ENCODE measurements at regions not wholly inside any gene's neighbourhood (a gene's known extent, or its start where the extent isn't known, plus 50 kb on each side); places are given as distances from the start of the nearest gene placed in this dataset.
A peak's percentile ranks its signal among the peaks of the same experiment; 100 is the strongest.

DNA sequence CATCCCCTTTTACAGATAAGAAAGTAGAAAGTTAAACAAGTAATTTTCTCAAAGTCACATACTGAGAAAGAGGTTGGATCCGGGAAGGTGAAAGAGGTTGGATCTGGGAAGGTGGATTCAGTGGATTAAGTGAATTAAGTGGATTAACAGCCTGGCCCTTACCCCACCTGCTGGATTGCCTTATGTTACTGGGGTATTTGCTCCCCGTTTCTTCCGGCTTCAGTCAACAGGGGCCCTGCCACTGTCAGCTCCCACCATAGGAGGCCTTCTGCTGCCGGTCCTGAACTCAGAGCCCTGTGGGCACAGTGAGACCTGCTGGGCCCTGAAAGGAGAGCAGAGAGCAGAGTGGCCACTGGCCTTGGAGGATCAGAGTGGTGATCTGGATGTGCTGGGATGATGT, 113.2 kb downstream of the VAPA start:
- no peaks in the 10 kb centered on the region for H3K4me1 Mint-ChIP-seq (ENCODE audit: low read depth, unreplicated experiment)
- Histone ChIP-seq H3K4me2 (ENCODE audit: low read length) (no peak overlapping the region), H3K79me2 (ENCODE audit: insufficient read depth, low read length) (no peaks in the 10 kb centered on the region), H3K4me1 (ENCODE audit: insufficient read depth, low read length) (no peaks in the 10 kb centered on the region), H3K4me3 (ENCODE audit: insufficient read depth, low read depth, low read length) (no peak overlapping the region), H3K9me3 (ENCODE audit: insufficient read depth, low read depth, low read length) (no peaks in the 10 kb centered on the region), H3K36me3 (ENCODE audit: insufficient read depth, low read length) (no peaks in the 10 kb centered on the region), H2AFZ (ENCODE audit: low read depth, low read length) (no peak overlapping the region), H3K9ac (ENCODE audit: low read length) (no peak overlapping the region), H4K20me1 (ENCODE audit: insufficient read depth, low read length) (no peaks in the 10 kb centered on the region), H3K27ac (ENCODE audit: low read depth, low read length) (no peak overlapping the region), H3K27me3 (ENCODE audit: insufficient read depth, low read length) (no peaks in the 10 kb centered on the region)
- peaks cover 2% of the 10 kb centered on the region for H3K36me3 Mint-ChIP-seq (ENCODE audit: low read depth, unreplicated experiment)
- H3K9me3 Mint-ChIP-seq (ENCODE audit: unreplicated experiment) = peaks cover 3% of the 10 kb centered on the region
- TF ChIP-seq CTCF (IDR thresholded peaks at IDR 0.05; ENCODE audit: insufficient read depth, low read depth, low read length) (no peak), EZH2 (IDR thresholded peaks at IDR 0.05; ENCODE audit: insufficient read depth, low read length) (no peak)
- FAIRE-seq (no peak), DNase-seq (ENCODE audit: low read depth) (no peak)
- H3K4me3 Mint-ChIP-seq (ENCODE audit: unreplicated experiment) = no peak overlapping the region
- H3K27ac Mint-ChIP-seq (ENCODE audit: unreplicated experiment) = no peak overlapping the region
- H3K27me3 Mint-ChIP-seq (ENCODE audit: low read depth, unreplicated experiment) = peaks cover 40% of the 10 kb centered on the region

- TF ChIP-seq CTCF (IDR thresholded peaks at IDR 0.05; ENCODE audit: insufficient read depth, low read depth, low read length) (no peak), EZH2 (IDR thresholded peaks at IDR 0.05; ENCODE audit: insufficient read depth, low read length) (no peak)
- FAIRE-seq = no peak
- Histone ChIP-seq H3K9ac (ENCODE audit: low read length) (no peak overlapping the region), H2AFZ (ENCODE audit: low read depth, low read length) (no peak overlapping the region), H3K36me3 (ENCODE audit: insufficient read depth, low read length) (no peaks in the 10 kb centered on the region), H3K4me2 (ENCODE audit: low read length) (no peak overlapping the region), H3K79me2 (ENCODE audit: insufficient read depth, low read length) (no peaks in the 10 kb centered on the region), H4K20me1 (ENCODE audit: insufficient read depth, low read length) (no peaks in the 10 kb centered on the region), H3K4me3 (ENCODE audit: insufficient read depth, low read depth, low read length) (no peak overlapping the region), H3K27ac (ENCODE audit: low read depth, low read length) (no peak overlapping the region), H3K4me1 (ENCODE audit: insufficient read depth, low read length) (peaks cover 3% of the 10 kb centered on the region), H3K9me3 (ENCODE audit: insufficient read depth, low read depth, low read length) (no peaks in the 10 kb centered on the region), H3K27me3 (ENCODE audit: insufficient read depth, low read length) (no peaks in the 10 kb centered on the region)
- DNase-seq (ENCODE audit: low read depth) = no peak
- peaks cover 3% of the 10 kb centered on the region for H3K9me3 Mint-ChIP-seq (ENCODE audit: unreplicated experiment)
- H3K36me3 Mint-ChIP-seq (ENCODE audit: low read depth, unreplicated experiment) = peaks cover 2% of the 10 kb centered on the region
- no peak overlapping the region for H3K4me3 Mint-ChIP-seq (ENCODE audit: unreplicated experiment)
- H3K4me1 Mint-ChIP-seq (ENCODE audit: low read depth, unreplicated experiment) = no peaks in the 10 kb centered on the region
- H3K27me3 Mint-ChIP-seq (ENCODE audit: low read depth, unreplicated experiment) = peaks cover 40% of the 10 kb centered on the region
- peak overlapping the region; percentile 47 for H3K27ac Mint-ChIP-seq (ENCODE audit: unreplicated experiment)
Observed at GRCh38 chr18:10027461-10027860, 113.6 kb downstream of the VAPA start.

GRCh38 chr18:10029711-10030110, 115.9 kb downstream of the VAPA start:
- Mint-ChIP-seq H3K27ac (ENCODE audit: unreplicated experiment) (no peak overlapping the region), H3K27me3 (ENCODE audit: low read depth, unreplicated experiment) (peaks cover 41% of the 10 kb centered on the region), H3K36me3 (ENCODE audit: low read depth, unreplicated experiment) (peaks cover 2% of the 10 kb centered on the region), H3K4me3 (ENCODE audit: unreplicated experiment) (no peak overlapping the region), H3K4me1 (ENCODE audit: low read depth, unreplicated experiment) (peaks cover under 1% of the 10 kb centered on the region), H3K9me3 (ENCODE audit: unreplicated experiment) (peaks cover 3% of the 10 kb centered on the region)
- FAIRE-seq = no peak
- TF ChIP-seq CTCF (IDR thresholded peaks at IDR 0.05; ENCODE audit: insufficient read depth, low read depth, low read length) = no peak
- TF ChIP-seq EZH2 (IDR thresholded peaks at IDR 0.05; ENCODE audit: insufficient read depth, low read length) = no peak
- Histone ChIP-seq H3K4me2 (ENCODE audit: low read length) (no peak overlapping the region), H3K27me3 (ENCODE audit: insufficient read depth, low read length) (no peaks in the 10 kb centered on the region), H3K4me3 (ENCODE audit: insufficient read depth, low read depth, low read length) (no peak overlapping the region), H3K9me3 (ENCODE audit: insufficient read depth, low read depth, low read length) (no peaks in the 10 kb centered on the region), H3K4me1 (ENCODE audit: insufficient read depth, low read length) (peaks cover 9% of the 10 kb centered on the region), H3K27ac (ENCODE audit: low read depth, low read length) (no peak overlapping the region), H4K20me1 (ENCODE audit: insufficient read depth, low read length) (no peaks in the 10 kb centered on the region), H3K79me2 (ENCODE audit: insufficient read depth, low read length) (no peaks in the 10 kb centered on the region), H2AFZ (ENCODE audit: low read depth, low read length) (no peak overlapping the region), H3K36me3 (ENCODE audit: insufficient read depth, low read length) (no peaks in the 10 kb centered on the region), H3K9ac (ENCODE audit: low read length) (no peak overlapping the region)
- DNase-seq (ENCODE audit: low read depth) = no peak

Data from astrocyte (in vitro differentiated cells and primary cell).